ENCODE measurements at regions not wholly inside any gene's neighbourhood (a gene's known extent, or its start where the extent isn't known, plus 50 kb on each side); places are given as distances from the start of the nearest gene placed in this dataset.
"Not testable (repeated sequence)": the region's sequence is repeated elsewhere in the genome, so short reads cannot be mapped to it uniquely, and the experiment has no call there.

DNA sequence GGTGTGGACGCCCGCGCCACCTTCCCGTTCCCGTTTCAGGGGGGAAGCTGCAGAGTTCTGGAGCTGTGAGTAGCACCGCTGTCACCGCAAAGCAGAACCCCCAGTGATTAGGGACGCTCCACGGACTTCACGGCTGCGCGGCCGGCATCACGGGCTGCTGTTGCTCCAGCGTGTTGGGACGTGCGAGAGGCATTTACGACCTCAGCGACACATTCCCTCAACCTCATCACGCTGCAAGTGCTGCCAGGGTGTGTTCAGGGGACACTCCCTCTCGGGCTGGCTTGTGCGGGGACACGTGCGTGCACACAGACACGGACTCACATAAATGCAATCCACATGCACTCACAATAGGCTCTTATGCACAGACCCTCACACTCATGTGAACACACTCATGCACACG is 187.9 kb downstream of the NPIPB11 start:
- DNase-seq (ENCODE audit: low spot score) = not testable (repeated sequence)

DNA sequence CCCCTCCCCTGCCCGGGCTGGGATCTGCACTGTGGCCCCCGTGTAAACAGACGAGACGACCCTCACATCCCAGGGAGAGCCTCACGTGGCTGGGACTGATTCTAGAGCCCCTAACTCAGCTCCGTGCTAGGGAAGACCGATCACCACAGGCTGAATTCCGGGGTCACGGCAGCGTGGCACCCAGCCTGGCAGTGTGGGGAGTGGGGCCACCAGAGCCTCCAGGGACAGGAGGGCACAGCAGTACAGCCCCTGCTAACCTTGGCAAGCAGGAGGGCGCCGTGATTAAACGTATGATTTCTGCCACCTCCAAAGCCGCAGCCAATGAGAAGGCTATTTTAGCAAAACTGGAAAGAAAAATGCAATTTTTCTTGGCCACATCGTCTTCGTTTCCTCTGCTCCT is 188.3 kb downstream of the NPIPB11 start:
- DNase-seq (ENCODE audit: low spot score) = not testable (repeated sequence)

DNA sequence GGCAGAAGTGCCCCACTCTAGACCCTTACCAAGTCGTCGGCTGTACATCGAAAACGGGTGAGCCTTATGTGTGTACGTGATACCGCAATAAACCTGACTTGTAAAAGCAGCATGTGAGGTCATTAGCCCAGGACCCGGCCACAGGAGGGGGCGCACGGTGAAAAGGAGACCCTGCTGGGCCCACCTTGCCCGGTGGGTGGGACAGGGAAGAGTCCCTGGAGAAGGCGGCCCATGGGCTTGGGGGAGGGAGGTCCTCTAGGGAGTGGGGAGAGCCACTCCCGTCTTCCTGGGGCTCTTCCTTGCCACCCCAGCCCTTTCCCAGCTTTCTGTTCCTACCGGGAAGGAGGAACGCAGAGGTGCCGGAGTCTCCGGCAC is 188.8 kb downstream of the NPIPB11 start:
- DNase-seq (ENCODE audit: low spot score) = not testable (repeated sequence)

DNA sequence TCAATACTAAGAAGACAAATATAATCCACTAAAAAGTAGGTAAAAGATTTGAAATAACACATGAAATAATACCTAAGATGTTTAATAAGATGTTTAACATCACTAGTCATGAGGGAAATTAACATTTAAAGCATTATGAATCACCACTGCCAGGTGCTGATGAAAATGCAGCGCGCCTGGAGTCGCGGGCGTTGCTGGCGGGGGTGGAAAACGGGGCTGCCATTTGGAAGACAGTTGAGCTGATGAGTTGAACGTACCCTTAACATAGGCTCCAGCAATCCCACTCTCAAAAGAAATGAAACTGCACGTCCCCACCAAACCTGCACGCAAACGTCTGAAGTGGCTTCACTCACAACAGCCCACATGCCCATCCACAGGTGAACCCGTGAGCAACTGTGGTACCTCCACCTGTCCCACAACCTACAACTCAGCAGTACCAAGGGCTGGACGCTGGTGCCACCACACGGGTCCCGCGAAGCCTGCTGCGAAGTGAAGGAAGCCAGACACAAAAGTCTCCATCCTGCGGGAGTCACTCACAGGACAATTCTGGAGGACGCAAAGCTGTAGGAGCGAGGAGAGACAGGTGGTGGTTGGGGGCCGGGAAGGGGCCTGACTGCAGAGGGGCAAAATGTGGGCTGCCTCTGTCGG is 189.3 kb downstream of the NPIPB11 start:
- not testable (repeated sequence) for DNase-seq (ENCODE audit: low spot score)

DNA sequence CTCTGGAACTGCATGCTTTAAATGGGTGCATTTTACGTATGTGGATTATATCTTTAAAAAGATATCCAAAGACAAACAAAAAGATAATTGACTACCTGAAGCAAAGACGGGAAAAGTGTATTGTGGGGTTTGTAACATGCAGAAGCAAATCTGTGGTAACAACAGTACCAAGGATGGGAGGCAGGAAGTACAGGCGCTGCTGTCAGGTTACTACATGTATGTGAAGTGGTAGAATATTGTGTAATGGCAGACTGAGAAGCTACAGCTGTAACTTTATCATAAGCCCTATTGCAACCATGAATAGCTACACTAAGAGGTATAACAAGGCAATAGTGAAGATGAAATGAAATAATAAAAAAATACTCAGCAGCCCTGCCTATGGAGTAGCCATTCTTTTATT is 192.7 kb downstream of the NPIPB11 start:
- not testable (repeated sequence) for DNase-seq (ENCODE audit: low spot score)

DNA sequence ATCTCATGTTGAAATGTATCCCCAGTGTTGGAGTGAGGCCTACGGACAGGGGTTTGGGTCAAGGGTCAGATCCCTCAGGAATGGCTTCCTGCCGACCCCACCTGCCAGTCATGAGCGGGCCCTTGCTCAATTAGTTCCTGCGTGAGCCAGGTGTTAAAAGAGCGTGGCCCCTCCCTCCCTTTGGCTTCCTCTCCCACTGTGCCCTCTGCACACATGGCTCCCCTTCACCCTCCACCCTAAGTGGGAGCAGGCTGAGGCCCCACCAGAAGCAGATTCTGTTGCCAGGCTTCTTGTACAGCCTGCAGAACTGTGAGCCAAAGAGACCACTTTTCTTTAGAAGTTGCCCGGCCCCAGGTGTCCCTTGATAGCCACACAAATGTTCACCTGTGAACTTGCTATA is 193.3 kb downstream of the NPIPB11 start:
- not testable (repeated sequence) for DNase-seq (ENCODE audit: low spot score)

DNA sequence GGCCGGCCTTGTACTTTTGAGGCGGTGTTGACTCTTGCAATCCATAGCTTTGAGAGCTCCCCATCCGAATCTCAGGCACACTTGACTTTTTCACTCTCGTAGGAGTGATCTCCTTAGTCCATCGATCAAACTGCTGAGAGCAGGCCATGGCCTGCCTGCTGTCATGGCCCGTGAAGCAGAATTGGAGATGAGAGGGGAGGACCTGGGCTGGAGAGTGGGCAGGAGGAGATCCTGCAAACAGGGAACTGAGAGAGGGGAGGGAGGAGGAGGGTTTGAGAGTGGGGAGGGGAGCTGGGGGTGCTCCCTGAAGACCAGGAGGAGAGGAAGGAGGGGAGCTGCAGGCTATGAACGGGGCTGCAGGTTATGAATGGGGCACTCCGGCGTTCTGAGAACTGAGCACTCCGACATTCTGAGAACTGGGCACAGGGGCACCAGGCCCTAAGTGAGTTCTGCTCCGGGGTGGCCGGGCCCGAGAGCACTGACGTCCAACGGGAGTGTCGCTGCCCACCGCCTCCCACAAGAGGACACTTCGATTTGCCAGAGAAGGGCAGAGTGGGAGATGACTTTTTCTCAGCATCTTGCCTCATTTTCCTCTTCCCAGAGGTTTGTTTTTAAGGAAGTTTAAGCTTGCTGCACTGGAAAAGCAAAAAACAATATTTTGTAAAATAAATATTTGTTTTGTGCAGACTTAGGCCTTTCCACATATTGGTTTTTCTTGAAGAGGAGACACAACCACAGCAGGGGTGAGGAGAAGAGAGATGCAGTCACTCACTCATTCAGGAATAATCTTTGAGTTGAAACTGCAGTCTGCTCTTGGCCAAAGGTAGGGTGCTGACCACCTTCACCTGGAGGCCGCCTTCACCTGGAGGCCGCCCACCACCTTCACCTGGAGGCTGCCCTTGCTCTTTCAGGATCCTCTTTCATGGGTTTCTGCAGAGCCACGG is 194.2 kb downstream of the NPIPB11 start:
- DNase-seq (ENCODE audit: low spot score) = not testable (repeated sequence)

DNA sequence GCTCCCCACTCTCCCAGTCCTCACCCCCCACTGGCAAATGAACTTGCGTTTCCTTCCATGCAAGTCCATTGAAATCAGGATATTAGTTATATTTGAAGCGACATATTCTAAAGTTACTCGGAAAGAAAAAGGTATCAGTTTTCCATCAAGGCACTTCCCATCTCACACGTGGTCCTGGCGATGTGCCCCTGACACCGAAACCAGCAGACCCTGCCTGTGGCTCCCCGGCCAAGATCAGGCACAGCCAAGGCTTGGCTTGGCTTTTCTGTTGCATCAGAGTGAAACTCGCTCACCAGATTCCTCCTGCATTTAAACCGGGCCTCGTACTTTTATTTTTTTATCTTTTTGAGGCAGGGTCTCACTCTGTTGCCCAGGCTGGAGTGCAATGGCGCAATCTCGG is 195.1 kb downstream of the NPIPB11 start:
- DNase-seq (ENCODE audit: low spot score) = not testable (repeated sequence)

DNA sequence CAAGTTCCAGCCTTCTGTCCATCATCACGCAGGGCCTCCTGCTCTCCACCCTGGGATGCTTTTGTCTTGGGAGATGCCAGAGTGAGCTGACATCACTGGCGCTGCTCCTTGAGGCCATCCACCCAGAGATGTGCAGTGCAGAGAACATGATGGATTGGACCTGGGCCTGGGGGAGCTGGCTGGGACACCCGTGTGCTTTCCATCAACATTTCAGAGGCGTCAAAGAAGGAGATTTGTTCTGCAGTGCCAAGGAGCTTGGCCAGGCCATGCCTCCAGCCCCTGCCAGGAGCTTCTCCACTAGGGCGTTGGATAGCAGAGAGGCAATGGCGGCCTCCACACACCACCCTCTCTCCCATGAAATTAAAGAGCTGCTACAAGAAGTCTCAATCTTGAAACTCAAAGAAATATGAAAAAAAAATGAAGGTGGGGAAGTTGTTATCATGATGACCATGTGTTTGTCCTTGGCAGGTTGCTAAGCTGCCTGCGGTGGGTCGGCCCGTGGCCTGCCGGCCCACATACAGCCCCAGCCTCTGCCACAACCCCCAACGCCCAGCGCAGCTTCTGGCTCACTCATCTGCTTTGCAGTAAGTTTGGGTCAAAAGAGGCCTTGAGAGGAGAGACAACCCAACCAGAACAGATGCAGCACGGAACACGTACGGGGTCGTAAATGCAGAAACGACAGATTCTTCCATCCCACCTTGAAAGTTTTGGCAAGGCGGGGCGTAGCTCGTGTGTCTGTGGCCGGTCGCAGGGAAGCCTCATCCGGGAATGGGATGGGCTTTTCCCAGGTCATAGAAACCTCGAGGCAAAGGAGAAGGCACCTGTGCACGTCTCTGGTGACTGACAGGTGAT is 196.0 kb downstream of the NPIPB11 start:
- DNase-seq (ENCODE audit: low spot score) = not testable (repeated sequence)

DNA sequence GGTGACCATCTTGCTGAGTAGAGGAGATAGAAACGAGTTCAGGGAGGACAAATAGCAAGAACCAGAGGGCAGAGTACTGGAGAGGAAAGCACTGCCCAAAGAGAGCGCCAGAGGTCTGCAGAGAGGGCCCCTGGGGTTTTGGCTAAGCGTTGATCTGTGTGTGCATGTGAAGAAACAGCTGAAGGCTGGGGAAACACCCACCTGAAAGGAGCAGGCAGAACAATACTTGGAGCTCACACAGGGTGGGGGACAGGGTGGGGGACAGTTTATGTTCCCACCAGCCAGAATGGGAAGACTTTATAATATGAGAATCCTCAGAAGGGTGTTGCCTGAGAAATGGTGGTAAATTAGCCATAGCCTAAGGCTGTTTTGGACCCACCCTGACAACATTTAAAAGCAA is 200.4 kb downstream of the NPIPB11 start:
- not testable (repeated sequence) for DNase-seq (ENCODE audit: low spot score)

DNA sequence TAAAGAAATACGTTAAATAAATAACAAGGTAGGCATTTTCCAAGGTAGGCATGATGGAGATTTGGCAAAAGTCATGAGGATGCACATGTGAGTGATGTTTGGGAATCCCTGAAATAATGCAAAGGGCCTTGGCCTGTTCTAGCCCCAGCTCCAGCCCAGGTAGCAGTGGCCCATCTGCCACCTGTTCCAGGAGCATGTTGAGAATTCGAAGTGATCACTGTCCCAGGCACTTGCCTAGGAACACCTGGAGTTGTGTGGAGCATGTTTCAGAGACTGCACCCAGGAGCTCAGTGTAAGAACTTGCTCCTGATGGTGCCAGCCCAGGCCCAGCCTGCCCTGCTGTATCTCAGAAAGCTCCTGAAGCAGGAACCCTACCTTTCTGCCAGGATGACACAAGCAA is 201.4 kb downstream of the NPIPB11 start:
- DNase-seq (ENCODE audit: low spot score) = not testable (repeated sequence)

DNA sequence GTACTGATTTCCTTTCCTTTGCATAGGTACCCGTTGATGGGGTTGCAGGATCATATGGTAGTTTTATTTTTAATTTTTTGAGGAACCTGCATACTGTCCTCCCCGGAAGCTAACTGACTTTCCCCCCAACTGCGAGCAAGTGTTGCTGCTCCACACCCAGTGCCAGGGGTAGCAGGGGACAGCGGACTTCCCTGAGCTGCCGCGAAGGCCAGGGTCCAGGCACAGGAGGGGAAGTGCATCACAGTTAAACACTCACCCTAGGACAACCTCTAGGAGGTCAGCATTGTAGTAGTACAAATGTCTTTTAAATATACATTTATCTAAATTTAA is 201.7 kb downstream of the NPIPB11 start:
- DNase-seq (ENCODE audit: low spot score) = no peak

DNA sequence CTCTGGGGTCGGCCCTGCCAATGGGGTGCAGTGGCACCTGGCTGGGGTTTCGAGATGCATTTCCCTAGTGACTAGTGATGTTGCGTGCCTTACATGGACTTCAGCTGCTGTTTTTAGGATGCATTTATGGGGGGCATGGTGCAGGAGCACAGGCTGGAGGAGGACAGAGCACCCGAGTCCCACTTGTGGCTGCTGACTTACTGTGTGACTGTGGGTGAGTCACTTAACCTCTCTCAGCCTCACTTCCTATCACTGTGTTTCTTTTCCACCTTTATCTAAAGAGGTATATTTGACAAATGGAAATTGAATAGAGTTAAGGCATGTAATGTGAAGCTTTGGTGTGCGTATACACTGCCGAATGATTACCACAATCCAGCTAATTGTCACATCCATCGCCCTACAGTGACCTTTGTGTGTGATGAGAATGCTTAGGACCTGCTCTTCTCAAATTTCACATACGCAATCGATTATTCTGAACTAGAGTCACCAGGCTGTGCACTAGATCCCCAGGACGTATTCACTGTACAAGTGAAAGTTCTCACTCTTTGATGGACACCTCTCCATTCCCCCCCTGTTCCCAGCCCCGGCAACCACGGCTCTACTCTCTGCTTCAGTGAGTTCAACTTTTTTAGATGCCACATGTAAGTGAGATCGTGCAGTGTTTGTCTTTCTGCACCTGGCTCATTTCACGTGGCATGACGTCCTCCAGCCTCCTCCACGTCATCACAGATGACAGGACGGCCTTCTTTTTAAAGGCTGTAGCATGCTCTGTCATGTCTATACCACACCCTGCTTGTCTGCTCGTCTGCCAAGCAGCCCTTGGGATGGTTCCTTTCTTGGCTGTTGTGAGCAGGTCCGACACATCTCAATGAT is 202.3 kb downstream of the NPIPB11 start:
- not testable (repeated sequence) for DNase-seq (ENCODE audit: low spot score)

DNA sequence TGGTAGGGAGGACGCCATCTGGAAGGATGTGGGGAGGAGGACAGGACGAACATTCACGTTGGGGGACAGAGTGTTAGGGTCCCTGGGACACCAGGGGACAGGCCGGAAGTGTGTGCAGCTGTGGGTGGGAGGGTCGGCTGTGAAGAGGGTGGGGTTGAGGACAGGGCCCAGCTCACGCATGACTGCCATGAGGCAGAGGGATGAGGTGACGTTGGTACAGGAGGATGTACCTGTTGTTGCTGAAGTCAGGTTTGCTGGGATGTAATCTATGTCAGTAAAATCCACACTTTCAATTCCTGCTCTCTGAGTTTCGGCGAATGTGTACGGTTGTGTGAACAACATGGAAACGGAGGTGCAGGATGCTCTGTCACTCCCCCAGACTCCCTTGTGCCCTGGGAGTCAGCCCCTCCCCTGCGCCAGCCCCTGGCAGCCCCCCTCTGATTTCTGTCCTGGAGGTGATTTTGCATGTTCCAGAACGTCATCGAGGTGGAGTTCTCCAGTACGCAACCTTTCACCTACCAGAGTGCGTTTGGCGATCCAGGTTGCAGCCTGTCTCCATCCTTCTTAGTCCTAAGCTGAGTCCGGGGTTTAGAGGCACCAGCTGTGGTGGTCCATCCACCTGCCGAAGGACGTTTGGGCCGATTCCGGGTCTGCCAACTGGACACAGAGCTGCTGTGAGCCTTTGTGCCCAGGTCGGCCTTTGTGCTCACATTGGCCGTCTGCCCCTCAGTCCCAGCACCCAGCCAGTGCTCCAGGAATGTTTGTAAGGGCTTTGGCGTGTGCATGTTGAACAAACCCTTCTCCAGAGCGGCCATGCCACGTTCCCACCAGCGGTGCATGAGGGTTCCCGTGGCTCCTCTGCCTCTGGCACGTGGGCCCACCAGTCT is 203.2 kb downstream of the NPIPB11 start:
- DNase-seq (ENCODE audit: low spot score) = not testable (repeated sequence)

DNA sequence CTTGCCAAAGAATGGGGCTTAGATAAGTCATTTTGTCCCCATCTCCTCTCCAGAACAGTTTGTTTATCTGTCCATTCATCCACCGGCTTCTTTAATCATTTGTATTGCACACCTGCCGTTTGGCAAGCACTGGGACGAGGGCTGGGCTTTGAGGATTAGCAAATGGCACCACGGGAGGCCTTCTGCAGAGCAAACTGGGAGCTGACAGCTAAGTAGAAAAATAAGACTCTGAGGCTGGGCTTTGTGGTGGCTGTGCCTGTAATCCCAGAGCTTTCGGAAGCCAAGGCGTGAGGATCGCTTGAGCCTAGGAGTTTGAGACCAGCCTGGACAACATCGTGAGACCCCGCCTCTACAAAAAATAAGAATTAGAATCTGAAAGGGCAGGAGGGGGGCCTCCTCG is 203.9 kb downstream of the NPIPB11 start:
- peak; percentile 75 for DNase-seq (ENCODE audit: low spot score)

DNA sequence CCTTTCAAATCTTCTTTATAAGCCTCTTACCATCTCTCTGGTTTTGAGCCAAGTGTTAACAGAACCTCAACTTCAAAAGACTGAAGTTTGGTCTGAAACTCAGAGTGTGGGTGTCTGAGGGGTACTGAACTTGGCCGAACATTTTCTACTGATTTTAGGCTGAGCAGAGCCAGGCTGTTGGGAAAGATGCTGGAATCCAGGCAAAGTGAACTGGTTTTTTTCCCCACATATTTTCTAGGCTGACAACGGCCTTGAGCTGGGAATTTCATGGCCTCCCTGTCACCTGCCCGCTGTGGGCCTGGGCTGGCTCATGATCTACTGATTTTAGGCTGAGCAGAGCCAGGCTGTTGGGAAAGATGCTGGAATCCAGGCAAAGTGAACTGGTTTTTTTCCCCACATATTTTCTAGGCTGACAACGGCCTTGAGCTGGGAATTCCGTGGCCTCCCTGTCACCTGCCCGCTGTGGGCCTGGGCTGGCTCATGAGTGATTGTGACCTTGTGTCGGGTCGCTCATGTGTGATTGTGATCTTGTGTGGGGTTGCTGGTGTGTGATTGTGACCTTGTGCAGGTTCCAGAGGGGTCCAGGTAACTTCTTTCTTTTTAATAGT is 204.4 kb downstream of the NPIPB11 start:
- not testable (repeated sequence) for DNase-seq (ENCODE audit: low spot score)

DNA sequence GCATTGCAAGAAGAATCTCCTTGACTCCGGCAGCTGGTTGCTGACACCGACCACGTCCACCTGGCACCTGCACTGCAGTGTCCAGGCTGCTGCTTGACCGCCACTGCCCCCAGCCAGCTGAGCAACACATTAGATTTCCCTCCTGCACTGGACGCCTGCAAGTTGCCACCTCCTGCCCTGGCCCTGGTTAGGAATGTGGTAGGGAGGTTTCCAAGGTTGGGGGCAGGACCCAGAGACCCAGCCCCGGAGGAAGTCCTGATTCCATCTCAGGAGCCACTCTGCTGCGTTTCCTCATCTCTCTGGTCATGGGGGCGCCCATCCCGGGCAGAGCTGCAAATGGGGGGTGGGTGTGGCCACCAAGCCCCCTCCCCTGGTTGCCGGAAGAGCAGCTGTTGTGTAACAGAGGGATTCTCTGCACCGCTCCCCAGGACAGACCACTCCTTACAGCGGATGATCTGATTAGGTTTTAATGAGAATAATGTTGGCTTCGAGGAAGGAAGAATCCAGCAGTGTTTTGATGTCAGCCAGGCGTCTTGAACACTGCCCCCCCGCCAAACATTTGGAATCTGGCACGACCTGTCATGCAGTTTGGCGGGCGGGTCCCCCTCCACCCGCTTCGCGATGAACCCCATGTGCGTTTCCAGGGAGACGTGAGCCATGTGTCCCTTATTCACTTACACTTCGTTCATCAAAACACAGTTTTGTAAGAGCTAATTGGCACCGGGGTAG is 205.1 kb downstream of the NPIPB11 start:
- not testable (repeated sequence) for DNase-seq (ENCODE audit: low spot score)

DNA sequence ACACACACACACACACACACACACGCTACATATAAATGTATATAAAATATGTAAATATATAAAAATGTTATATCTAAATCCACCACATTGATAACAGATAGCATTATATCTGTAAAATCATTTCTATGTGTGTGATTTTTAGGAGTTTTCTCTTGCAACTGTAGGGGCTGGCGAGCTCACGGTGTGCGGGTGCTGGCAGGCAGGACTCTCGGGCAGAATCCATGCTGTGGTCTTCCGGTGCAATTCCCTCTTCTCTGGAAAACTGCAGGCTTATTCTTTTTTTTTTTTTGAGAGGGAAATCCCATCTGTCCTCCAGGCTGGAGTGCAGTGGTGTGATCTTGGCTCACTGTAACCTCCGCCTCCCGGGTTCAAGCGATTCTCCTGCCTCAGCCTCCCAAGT is 205.8 kb downstream of the NPIPB11 start:
- not testable (repeated sequence) for DNase-seq (ENCODE audit: low spot score)

DNA sequence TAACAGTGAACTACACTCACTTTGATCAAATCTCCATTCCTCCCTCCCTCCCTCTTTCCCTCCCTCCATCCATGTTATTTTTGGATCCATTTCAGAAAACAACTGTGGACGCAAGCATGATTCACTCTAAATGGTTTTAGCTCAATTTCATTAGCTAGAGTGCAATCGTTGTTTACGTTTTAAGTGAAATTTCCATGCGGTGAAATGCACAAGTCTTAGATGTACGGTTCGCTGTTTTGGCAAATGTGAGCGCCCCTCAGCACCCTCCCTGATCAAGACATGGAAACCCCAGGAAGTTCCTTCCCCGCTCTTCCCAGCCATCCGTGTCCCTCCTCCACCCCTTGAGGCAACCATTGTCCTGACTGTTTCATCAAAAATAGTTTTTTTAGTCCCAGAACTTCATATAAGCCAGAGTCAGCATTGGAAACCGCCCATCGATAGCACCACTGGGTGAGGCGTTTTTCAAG is 206.3 kb downstream of the NPIPB11 start:
- DNase-seq (ENCODE audit: low spot score) = not testable (repeated sequence)

Measured in cerebellar cortex (tissue), 1 donor.